ENCODE measurements at regions not wholly inside any gene's neighbourhood (a gene's known extent, or its start where the extent isn't known, plus 50 kb on each side); places are given as distances from the start of the nearest gene placed in this dataset.

- TF ChIP-seq CTCF (IDR thresholded peaks at IDR 0.05) (no peak), POLR2A (IDR thresholded peaks at IDR 0.05) (no peak)
Observed at GRCh38 chr3:72385167-72385566, 463.1 kb downstream of the SHQ1 start.

Data from right lobe of liver (tissue), 4 donors.